ENCODE measurements at regions not wholly inside any gene's neighbourhood (a gene's known extent, or its start where the extent isn't known, plus 50 kb on each side); places are given as distances from the start of the nearest gene placed in this dataset.

DNA sequence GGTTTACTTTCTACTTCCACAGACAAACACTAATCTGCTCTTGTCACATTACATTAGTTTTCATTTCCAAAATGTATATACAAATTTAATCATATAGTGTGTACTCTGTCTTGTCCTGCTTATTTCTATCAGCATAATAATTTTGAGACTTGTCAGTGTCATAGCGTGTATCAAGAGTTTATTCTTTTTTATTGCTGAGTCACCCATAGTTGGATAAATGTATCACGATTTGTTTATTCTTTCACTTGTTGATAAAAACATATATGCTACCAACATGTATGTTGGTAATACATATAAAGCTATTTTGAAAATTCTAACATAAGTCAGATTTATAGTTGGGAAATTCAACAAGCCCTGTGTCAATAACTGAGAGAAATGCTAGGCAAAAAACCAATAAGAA, 261.2 kb downstream of the TRAM1L1 start:
- H3K27me3 Mint-ChIP-seq (ENCODE audit: low read depth), result no peaks in the 10 kb centered on the region
- DNase-seq (ENCODE audit: low read depth, low spot score), result no peak
- TF ChIP-seq CTCF (conservative IDR thresholded peaks at IDR 0.05), result no peak
- no peaks in the 10 kb centered on the region for H3K36me3 Mint-ChIP-seq (ENCODE audit: low read depth)
- H3K9me3 Mint-ChIP-seq, result peaks cover 17% of the 10 kb centered on the region
- H3K4me1 Mint-ChIP-seq, result peaks cover 7% of the 10 kb centered on the region
- no peak overlapping the region for H3K4me3 Mint-ChIP-seq
- no peak overlapping the region for H3K27ac Mint-ChIP-seq (ENCODE audit: unreplicated experiment)

GRCh38 chr4:116811730-116812129, 273.6 kb downstream of the TRAM1L1 start:
- no peak for DNase-seq (ENCODE audit: low read depth, low spot score)
- Mint-ChIP-seq H3K36me3 (ENCODE audit: low read depth) (no peaks in the 10 kb centered on the region), H3K9me3 (no peaks in the 10 kb centered on the region), H3K27ac (ENCODE audit: unreplicated experiment) (no peak overlapping the region), H3K4me1 (peaks cover 12% of the 10 kb centered on the region), H3K27me3 (ENCODE audit: low read depth) (no peaks in the 10 kb centered on the region), H3K4me3 (no peak overlapping the region)
- no peak for TF ChIP-seq CTCF (conservative IDR thresholded peaks at IDR 0.05)

DNA sequence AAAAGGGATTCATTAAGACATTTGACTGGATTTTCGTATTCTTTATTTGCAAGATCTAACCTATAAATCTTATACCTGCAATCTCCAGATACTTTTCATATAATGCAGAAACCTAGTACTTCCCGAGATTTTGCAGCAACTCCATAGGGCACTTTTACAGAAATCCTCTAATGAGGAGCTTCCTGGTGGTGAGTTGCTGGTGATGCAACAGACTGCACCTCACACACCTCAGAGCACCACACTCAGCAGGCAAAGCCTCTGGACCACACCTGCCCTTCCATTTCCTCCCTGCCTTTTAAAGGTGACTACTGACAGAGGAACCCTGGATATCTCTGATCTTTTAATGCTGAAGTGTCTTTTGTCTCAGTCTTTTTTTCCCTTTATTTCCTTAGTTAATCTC, 289.4 kb downstream of the TRAM1L1 start:
- Mint-ChIP-seq H3K4me3 (no peak overlapping the region), H3K27ac (ENCODE audit: unreplicated experiment) (no peak overlapping the region), H3K4me1 (no peaks in the 10 kb centered on the region), H3K9me3 (no peaks in the 10 kb centered on the region), H3K36me3 (ENCODE audit: low read depth) (no peaks in the 10 kb centered on the region), H3K27me3 (ENCODE audit: low read depth) (no peaks in the 10 kb centered on the region)
- no peak for TF ChIP-seq CTCF (conservative IDR thresholded peaks at IDR 0.05)
- DNase-seq (ENCODE audit: low read depth, low spot score), result no peak

DNA sequence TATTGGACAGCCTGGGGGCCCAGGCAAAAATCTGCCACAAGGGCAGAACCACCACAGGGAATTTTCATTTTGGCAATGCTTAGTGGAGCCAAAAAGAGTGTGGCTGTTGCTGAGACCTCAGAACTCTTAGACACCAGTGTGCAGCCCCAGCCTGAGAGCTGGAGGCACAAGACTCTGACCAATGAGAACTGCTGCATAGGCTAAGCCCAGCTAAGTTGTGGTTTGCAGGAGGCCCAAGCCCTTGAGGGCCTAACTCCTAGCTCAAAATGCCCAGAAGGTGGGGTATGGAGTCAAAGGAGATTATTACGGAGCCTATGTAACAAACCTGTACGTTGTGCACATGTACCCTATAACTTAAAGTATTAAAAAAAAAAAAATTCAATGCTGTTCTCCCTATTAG, 296.7 kb downstream of the TRAM1L1 start:
- H3K27me3 Mint-ChIP-seq (ENCODE audit: low read depth), result no peaks in the 10 kb centered on the region
- no peaks in the 10 kb centered on the region for H3K36me3 Mint-ChIP-seq (ENCODE audit: low read depth)
- H3K9me3 Mint-ChIP-seq, result peaks cover 2% of the 10 kb centered on the region
- TF ChIP-seq CTCF (conservative IDR thresholded peaks at IDR 0.05), result no peak
- H3K4me3 Mint-ChIP-seq, result no peak overlapping the region
- no peaks in the 10 kb centered on the region for H3K4me1 Mint-ChIP-seq
- no peak for DNase-seq (ENCODE audit: low read depth, low spot score)
- no peak overlapping the region for H3K27ac Mint-ChIP-seq (ENCODE audit: unreplicated experiment)

DNA sequence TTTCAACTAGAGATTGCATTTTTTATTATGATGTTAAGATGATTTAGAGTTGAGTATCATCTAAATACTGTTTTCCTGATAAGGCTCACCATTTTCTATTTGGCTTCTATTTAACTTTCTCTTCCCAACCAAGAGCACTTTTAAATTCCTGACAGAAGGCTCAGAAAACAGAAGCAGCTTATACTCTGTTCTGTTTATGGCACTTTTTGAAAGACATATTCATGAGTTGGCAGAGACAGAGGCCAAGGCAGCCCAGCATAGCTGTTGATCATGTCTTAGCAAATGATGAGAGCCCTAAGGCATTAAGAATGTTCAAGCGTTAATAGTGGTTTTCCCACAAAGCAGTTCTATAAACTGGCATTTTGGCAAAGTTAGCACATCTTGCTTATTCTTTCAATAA, 330.3 kb downstream of the TRAM1L1 start:
- H3K4me1 Mint-ChIP-seq, result no peaks in the 10 kb centered on the region
- TF ChIP-seq CTCF (conservative IDR thresholded peaks at IDR 0.05), result no peak
- H3K27ac Mint-ChIP-seq (ENCODE audit: unreplicated experiment), result no peak overlapping the region
- H3K36me3 Mint-ChIP-seq (ENCODE audit: low read depth), result no peaks in the 10 kb centered on the region
- H3K27me3 Mint-ChIP-seq (ENCODE audit: low read depth), result no peaks in the 10 kb centered on the region
- H3K9me3 Mint-ChIP-seq, result no peaks in the 10 kb centered on the region
- DNase-seq (ENCODE audit: low read depth, low spot score), result no peak
- no peak overlapping the region for H3K4me3 Mint-ChIP-seq

- H3K4me3 Mint-ChIP-seq, result no peak overlapping the region
- no peak for DNase-seq (ENCODE audit: low read depth, low spot score)
- H3K27ac Mint-ChIP-seq (ENCODE audit: unreplicated experiment), result no peak overlapping the region
- H3K4me1 Mint-ChIP-seq, result no peaks in the 10 kb centered on the region
- H3K36me3 Mint-ChIP-seq (ENCODE audit: low read depth), result no peaks in the 10 kb centered on the region
- no peak for TF ChIP-seq CTCF (conservative IDR thresholded peaks at IDR 0.05)
- no peaks in the 10 kb centered on the region for H3K27me3 Mint-ChIP-seq (ENCODE audit: low read depth)
- no peaks in the 10 kb centered on the region for H3K9me3 Mint-ChIP-seq
Measured at GRCh38 chr4:116752027-116752426, 333.3 kb downstream of the TRAM1L1 start.
